Activated CD4-positive, alpha-beta T cell treated with anti-CD3 and anti-CD28 coated beads, Interleukin-2, Interleukin-4, amounts not matched to agents 100 ng/mL and 50 ng/mL, durations not matched to agents 16 hours and 8 hours (primary cell): ENCODE measurements at regions not wholly inside any gene's neighbourhood (a gene's known extent, or its start where the extent isn't known, plus 50 kb on each side); places are given as distances from the start of the nearest gene placed in this dataset.

ENCODE experiments used
- DNase-seq: peaks from one replicate; pipeline ENCODE4 v3.0.0-alpha.2; 2020; ENCODE audit warnings: low spot score

- DNase-seq = no peak
Observed at GRCh38 chr2:55973673-55974072, 50.1 kb upstream of the EFEMP1 start.

GRCh38 chr2:55976681-55977080 lies 53.1 kb upstream of the EFEMP1 start:
- no peak for DNase-seq

- DNase-seq = no peak
Observed at GRCh38 chr2:55985406-55985805, 61.8 kb upstream of the EFEMP1 start.

- DNase-seq = no peak
Observed at GRCh38 chr2:55986001-55986400, 62.4 kb upstream of the EFEMP1 start.

GRCh38 chr2:55986700-55987440 lies 63.3 kb upstream of the EFEMP1 start:
- no peak for DNase-seq

- no peak for DNase-seq
Observed at GRCh38 chr2:55989405-55989804, 65.8 kb upstream of the EFEMP1 start.

GRCh38 chr2:55992455-55992854 lies 68.9 kb upstream of the EFEMP1 start:
- no peak for DNase-seq

- no peak for DNase-seq
Observed at GRCh38 chr2:55993685-55994084, 70.1 kb upstream of the EFEMP1 start.

- DNase-seq = no peak
Observed at GRCh38 chr2:55995211-55995610, 71.6 kb upstream of the EFEMP1 start.

- DNase-seq = no peak
Observed at GRCh38 chr2:55995902-55996301, 72.3 kb upstream of the EFEMP1 start.

- DNase-seq = no peak
Observed at GRCh38 chr2:55999231-55999630, 75.6 kb upstream of the EFEMP1 start.

GRCh38 chr2:55999790-56000189 lies 76.2 kb upstream of the EFEMP1 start:
- DNase-seq = no peak

GRCh38 chr2:56001947-56002346 lies 78.4 kb upstream of the EFEMP1 start:
- DNase-seq = no peak

GRCh38 chr2:56008661-56009431 lies 85.3 kb upstream of the EFEMP1 start:
- DNase-seq = no peak

GRCh38 chr2:56009758-56010458 lies 86.3 kb upstream of the EFEMP1 start:
- no peak for DNase-seq

- DNase-seq = no peak
Observed at GRCh38 chr2:56011624-56012023, 88.0 kb upstream of the EFEMP1 start.

- no peak for DNase-seq
Observed at GRCh38 chr2:56012221-56012765, 88.7 kb upstream of the EFEMP1 start.

GRCh38 chr2:56013475-56013874 lies 89.9 kb upstream of the EFEMP1 start:
- no peak for DNase-seq

GRCh38 chr2:56014046-56014730 lies 90.6 kb upstream of the EFEMP1 start:
- DNase-seq = no peak

GRCh38 chr2:56015711-56016115 lies 92.1 kb upstream of the EFEMP1 start:
- no peak for DNase-seq

GRCh38 chr2:56017784-56018183 lies 94.2 kb upstream of the EFEMP1 start:
- no peak for DNase-seq

- DNase-seq = no peak
Observed at GRCh38 chr2:56018267-56018666, 94.7 kb upstream of the EFEMP1 start.
